Mammary epithelial cell (primary cell): ENCODE measurements at regions not wholly inside any gene's neighbourhood (a gene's known extent, or its start where the extent isn't known, plus 50 kb on each side); places are given as distances from the start of the nearest gene placed in this dataset.

Experiments
- CTCF ChIP-seq, 2 donors: IDR thresholded peaks in 1 of 2; conservative IDR thresholded peaks in 1 of 2; 2 replicates each; pipeline ENCODE4 v1.5.1; 2011 to 2012; ENCODE audit warnings: inconsistent platforms in 2 of 2, low read length in 2 of 2, mild to moderate bottlenecking in 2 of 2, control low read depth in 1 of 2, low read depth in 1 of 2; ENCODE audit not compliant: insufficient read depth in 1 of 2; ENCODE audit errors: extremely low read depth in 1 of 2
- EZH2 ChIP-seq: IDR thresholded peaks from 2 replicates; pipeline ENCODE4 v1.6.1; 2012; ENCODE audit warnings: low read length, inconsistent platforms, borderline replicate concordance

GRCh38 chr21:39111931-39112550, 71.2 kb downstream of the PSMG1 start:
- no peak for TF ChIP-seq CTCF (conservative IDR thresholded peaks at IDR 0.05 in 1 of 2, IDR thresholded peaks at IDR 0.05 in 1 of 2; ENCODE audit: extremely low read depth in 1 of 2, insufficient read depth in 1 of 2, low read depth in 1 of 2, low read length in 2 of 2)
- TF ChIP-seq EZH2: no peak
